OCI-LY1 (cell line): ENCODE measurements at regions not wholly inside any gene's neighbourhood (a gene's known extent, or its start where the extent isn't known, plus 50 kb on each side); places are given as distances from the start of the nearest gene placed in this dataset.

Source experiments
- H2AFZ ChIP-seq: fragments of 200-600 bp; sonication (generic), shearing (Covaris generic); 2 replicates; pipeline ENCODE4 v1.6.0; 2014; ENCODE audit warnings: antibody characterized with exemption, mild to moderate bottlenecking, low read length
- H3F3A ChIP-seq: fragments of 200-600 bp; sonication (generic), shearing (Covaris generic); 2 replicates; pipeline ENCODE4 v1.6.0; 2014; ENCODE audit warnings: mild to moderate bottlenecking, antibody characterized with exemption, low read length, moderate library complexity; ENCODE audit not compliant: insufficient read depth
- H3K27ac ChIP-seq: fragments of 200-600 bp; sonication (generic); 2 replicates; pipeline ENCODE4 v1.5.1; 2014; ENCODE audit warnings: low read length, mixed run types, mild to moderate bottlenecking, low read depth; ENCODE audit not compliant: poor library complexity, severe bottlenecking
- H3K27me3 ChIP-seq: fragments of 200-600 bp; sonication (generic); 2 replicates; pipeline ENCODE4 v1.6.0; 2014; ENCODE audit warnings: antibody characterized with exemption, mild to moderate bottlenecking, low read length, moderate library complexity; ENCODE audit not compliant: insufficient read depth
- H3K36me3 ChIP-seq: fragments of 200-600 bp; sonication (generic); 2 replicates; pipeline ENCODE4 v1.6.1; 2014; ENCODE audit warnings: mild to moderate bottlenecking, antibody characterized with exemption, low read length, moderate library complexity, mixed read lengths; ENCODE audit not compliant: insufficient read depth
- H3K4me1 ChIP-seq: fragments of 200-600 bp; sonication (generic); 2 replicates; pipeline ENCODE4 v1.5.1; 2014; ENCODE audit warnings: mild to moderate bottlenecking, low read length, moderate library complexity; ENCODE audit not compliant: insufficient read depth, severe bottlenecking
- H3K4me2 ChIP-seq: fragments of 200-600 bp; sonication (generic), shearing (Covaris generic); 2 replicates; pipeline ENCODE4 v1.6.1; 2014; ENCODE audit warnings: low read length
- H3K4me3 ChIP-seq: fragments of 200-600 bp; sonication (generic); 2 replicates; pipeline ENCODE4 v1.5.1; 2014; ENCODE audit warnings: low read length, low read depth, mild to moderate bottlenecking, mixed read lengths; ENCODE audit not compliant: poor library complexity, severe bottlenecking
- H3K79me2 ChIP-seq: fragments of 200-600 bp; shearing (Covaris generic); 2 replicates; pipeline ENCODE4 v1.6.1; 2016; ENCODE audit warnings: mixed run types, low read length, mixed read lengths; ENCODE audit not compliant: insufficient read depth
- H3K9ac ChIP-seq: fragments of 200-600 bp; sonication (generic), shearing (Covaris generic); 2 replicates; pipeline ENCODE4 v1.6.1; 2014; ENCODE audit warnings: mild to moderate bottlenecking, low read length, mixed read lengths
- H3K9me2 ChIP-seq: fragments of 200-600 bp; sonication (generic), shearing (Covaris generic); 2 replicates; pipeline ENCODE4 v1.6.1; 2014; ENCODE audit warnings: low read depth, mild to moderate bottlenecking, low read length, mixed read lengths
- H3K9me3 ChIP-seq: fragments of 200-600 bp; shearing (Covaris generic); 2 replicates; pipeline ENCODE4 v1.6.1; 2014; ENCODE audit warnings: low read length, mixed read lengths
- H4K20me1 ChIP-seq: fragments of 200-600 bp; sonication (generic), shearing (Covaris generic); 2 replicates; pipeline ENCODE4 v1.6.0; 2016; ENCODE audit warnings: mild to moderate bottlenecking, low read length; ENCODE audit not compliant: insufficient read depth
- CTCF ChIP-seq: fragments of 200-600 bp; sonication (generic), shearing (Covaris generic); IDR thresholded peaks from 2 replicates; pipeline ENCODE4 v1.5.1; 2017; ENCODE audit warnings: mild to moderate bottlenecking, antibody characterized with exemption, low read length, moderate library complexity, mixed read lengths
- EZH2 ChIP-seq: fragments of 200-600 bp; sonication (generic), shearing (Covaris generic); IDR thresholded peaks from 2 replicates; pipeline ENCODE4 v1.8.0; 2017; ENCODE audit warnings: borderline replicate concordance, mixed run types, mild to moderate bottlenecking, antibody characterized with exemption, low read length, moderate library complexity, mixed read lengths

- H4K20me1 ChIP-seq: no peaks in the 10 kb centered on the region
These were observed 80.9 kb upstream of the AJAP1 start for GRCh38 chr1:4573526-4573925.

GRCh38 chr1:4581807-4582206 is 72.6 kb upstream of the AJAP1 start:
- no peaks in the 10 kb centered on the region for H3F3A ChIP-seq
- H3K27me3 ChIP-seq: no peaks in the 10 kb centered on the region
- TF ChIP-seq EZH2 (no peak), CTCF (no peak)
- no peak overlapping the region for H3K4me3 ChIP-seq
- no peaks in the 10 kb centered on the region for H3K4me1 ChIP-seq
- no peak overlapping the region for H3K27ac ChIP-seq
- no peaks in the 10 kb centered on the region; the same call in 1 of the 2 replicates for H3K36me3 ChIP-seq
- no peaks in the 10 kb centered on the region for H3K79me2 ChIP-seq
- no peak overlapping the region for H2AFZ ChIP-seq
- H4K20me1 ChIP-seq: no peaks in the 10 kb centered on the region
- no peaks in the 10 kb centered on the region for H3K9me3 ChIP-seq
- H3K4me2 ChIP-seq: no peak overlapping the region
- H3K9me2 ChIP-seq: no peaks in the 10 kb centered on the region
- H3K9ac ChIP-seq: no peak overlapping the region

More at GRCh38 chr1:4573526-4573925, 80.9 kb upstream of the AJAP1 start:
- Histone ChIP-seq H3K9ac (no peak overlapping the region), H3K4me2 (no peak overlapping the region), H3K9me2 (no peaks in the 10 kb centered on the region), H3K79me2 (no peaks in the 10 kb centered on the region), H3K4me3 (no peak overlapping the region), H2AFZ (no peak overlapping the region), H3K9me3 (no peaks in the 10 kb centered on the region), H3K27me3 (no peaks in the 10 kb centered on the region), H3K4me1 (no peaks in the 10 kb centered on the region), H3K27ac (no peak overlapping the region), H3F3A (no peaks in the 10 kb centered on the region), H3K36me3 (no peaks in the 10 kb centered on the region; the same call in 1 of the 2 replicates)
- TF ChIP-seq EZH2: no peak
- no peak for TF ChIP-seq CTCF

GRCh38 chr1:4584449-4584848 is 70.0 kb upstream of the AJAP1 start:
- no peaks in the 10 kb centered on the region for H3F3A ChIP-seq
- H3K27ac ChIP-seq: no peak overlapping the region
- H3K9ac ChIP-seq: no peak overlapping the region
- H3K27me3 ChIP-seq: no peaks in the 10 kb centered on the region
- no peaks in the 10 kb centered on the region for H4K20me1 ChIP-seq
- no peaks in the 10 kb centered on the region for H3K9me3 ChIP-seq
- H3K36me3 ChIP-seq: no peaks in the 10 kb centered on the region
- H3K4me1 ChIP-seq: no peaks in the 10 kb centered on the region
- no peak overlapping the region for H2AFZ ChIP-seq
- no peaks in the 10 kb centered on the region for H3K9me2 ChIP-seq
- no peak overlapping the region for H3K4me2 ChIP-seq
- TF ChIP-seq EZH2 (no peak), CTCF (no peak)
- no peaks in the 10 kb centered on the region for H3K79me2 ChIP-seq
- no peak overlapping the region for H3K4me3 ChIP-seq
